NCI-H1694 treated with DMSO at 0.1 percent for 48 hours (cell line): ENCODE measurements at regions not wholly inside any gene's neighbourhood (a gene's known extent, or its start where the extent isn't known, plus 50 kb on each side); places are given as distances from the start of the nearest gene placed in this dataset.

Experiments used
- DNase-seq: peaks from one replicate; lab custom pipeline; 2025; lab: John Stamatoyannopoulos, UW

GRCh38 chr3:36269274-36269673 is 111.0 kb upstream of the STAC start:
- no peak for DNase-seq

DNA sequence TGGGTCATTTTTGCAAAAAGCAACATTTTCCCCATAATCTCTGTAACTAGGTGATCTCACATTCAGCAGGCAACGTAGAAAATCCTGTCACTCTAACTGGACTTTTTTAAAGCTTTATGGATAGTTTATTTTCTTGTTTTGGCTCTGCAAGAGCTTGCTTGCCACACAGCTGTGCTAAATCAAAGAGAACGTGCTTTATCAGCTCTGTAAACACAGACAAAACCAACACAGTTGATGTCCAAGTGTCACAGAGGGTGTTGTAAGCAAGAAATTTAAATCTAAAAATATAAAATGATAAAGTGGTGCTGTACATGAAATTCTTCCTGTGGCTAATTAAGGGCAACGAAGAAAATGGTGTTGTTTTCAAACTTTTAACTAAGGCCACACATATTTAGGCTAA is 97.5 kb upstream of the STAC start:
- no peak for DNase-seq

DNA sequence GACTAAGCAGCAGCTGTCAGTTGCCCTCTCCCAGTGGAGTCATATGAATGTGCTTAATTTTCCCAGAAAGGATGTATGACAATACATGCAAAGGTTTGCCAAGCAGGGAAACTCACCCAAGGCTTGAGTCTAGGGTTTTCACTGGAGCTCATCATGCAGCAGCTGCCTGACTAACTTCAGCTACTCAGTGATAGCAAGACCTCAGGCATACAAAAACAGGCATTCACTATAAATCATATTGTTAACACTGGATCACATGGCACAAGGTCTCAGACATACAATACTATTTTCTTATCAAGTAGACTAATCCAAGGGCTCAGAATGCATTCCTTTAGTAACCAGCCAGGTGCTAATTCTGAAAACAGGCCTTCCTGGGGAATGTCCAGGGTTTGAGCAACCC is 85.0 kb upstream of the STAC start:
- no peak for DNase-seq

GRCh38 chr3:36297195-36297594 is 83.1 kb upstream of the STAC start:
- no peak for DNase-seq

DNA sequence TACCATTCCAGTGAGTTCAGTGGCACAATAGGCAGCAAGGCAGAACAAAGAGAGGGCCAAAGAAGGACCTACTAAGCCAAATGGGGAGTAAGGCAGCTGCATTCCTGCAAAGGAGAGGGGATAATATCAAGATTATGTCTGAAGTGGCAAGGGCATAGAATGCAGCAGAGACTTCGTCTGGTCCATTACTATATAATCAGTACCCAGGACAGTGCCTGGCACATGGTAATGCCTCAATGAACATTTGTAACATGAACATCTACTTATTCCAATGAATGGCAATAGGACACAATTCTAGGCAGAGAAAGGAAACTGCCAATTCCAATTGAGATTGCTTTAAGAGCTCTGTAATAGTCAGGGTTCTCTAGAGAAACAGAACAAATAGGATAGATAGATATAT is 82.1 kb upstream of the STAC start:
- no peak for DNase-seq

GRCh38 chr3:36302158-36302509 is 78.2 kb upstream of the STAC start:
- DNase-seq: no peak

DNA sequence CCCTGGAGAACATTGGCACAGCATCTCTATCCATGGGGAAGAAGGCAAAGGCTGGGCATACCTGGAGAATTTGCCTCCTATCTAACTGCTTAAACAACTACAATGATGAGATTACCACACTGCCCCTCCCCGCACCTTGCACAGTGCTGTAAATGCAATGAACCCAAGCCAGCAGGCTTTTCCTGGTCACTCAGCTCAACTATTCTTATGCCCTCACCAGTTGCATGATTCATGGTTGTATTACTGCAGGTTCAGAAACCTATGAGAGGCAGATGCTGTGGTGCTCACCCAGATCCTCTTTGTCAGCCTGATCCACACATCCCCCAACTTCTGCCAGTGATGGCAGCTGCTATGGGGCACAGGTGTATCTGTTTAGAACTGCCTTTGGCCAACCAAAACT is 77.7 kb upstream of the STAC start:
- DNase-seq: no peak

DNA sequence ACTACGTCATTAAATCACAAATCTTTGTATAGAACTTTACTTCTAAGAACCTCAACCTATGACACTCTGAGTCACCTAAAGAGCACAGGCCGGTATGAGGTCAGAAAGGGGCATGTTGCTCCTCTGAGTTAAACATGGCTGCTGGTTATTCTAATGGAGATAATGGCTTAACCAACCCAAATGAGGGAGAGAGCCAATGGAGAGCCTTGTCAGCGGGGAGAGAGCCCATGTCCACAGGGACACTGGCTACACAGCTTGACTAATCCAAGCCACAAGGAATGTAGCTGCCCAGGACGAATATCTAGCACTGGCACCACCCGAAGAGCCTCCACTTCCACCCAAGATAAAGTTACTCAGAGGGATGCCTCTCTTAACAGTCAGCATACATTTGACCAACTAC is 77.0 kb upstream of the STAC start:
- no peak for DNase-seq

GRCh38 chr3:36305929-36306520 is 74.3 kb upstream of the STAC start:
- no peak for DNase-seq

- no peak for DNase-seq
Observed at GRCh38 chr3:36309092-36309491, 71.2 kb upstream of the STAC start.

DNA sequence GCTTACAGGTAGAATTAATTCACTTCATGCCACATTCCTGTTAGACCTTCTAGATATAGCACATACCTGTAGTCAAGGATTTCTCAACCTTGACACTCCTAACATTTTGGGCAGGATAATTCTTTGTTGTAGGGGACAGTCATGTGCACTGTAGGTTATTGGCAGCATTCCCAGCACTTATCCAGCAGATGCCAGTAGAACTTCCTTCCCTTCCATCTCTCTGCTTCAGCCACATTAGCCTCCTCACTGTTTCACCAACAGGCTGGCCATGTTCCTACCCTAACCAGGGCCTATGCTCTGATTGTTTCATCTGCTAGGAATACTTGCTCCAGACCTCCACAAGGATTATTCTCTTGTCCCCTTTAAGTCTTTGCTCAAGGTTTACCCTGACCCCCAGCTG is 68.0 kb upstream of the STAC start:
- DNase-seq: no peak

DNA sequence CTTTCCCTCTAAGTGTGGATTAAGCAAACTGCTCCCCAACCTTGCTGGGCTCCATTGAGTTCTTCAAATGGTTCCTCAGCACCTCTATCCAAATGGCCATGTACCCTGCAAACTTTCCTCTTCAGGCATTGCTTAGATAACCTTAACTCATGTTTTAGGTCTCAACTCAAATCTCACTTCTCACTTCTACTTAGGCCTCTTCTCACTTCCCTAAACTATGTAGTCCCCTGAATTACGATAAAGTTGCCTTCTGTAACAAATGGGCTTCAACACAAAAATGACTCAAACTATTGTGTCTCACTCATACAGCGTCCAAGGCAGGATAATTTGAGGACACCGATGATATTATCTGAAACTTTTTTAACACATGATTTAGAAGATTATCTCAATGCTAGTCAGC is 62.4 kb upstream of the STAC start:
- no peak for DNase-seq

DNA sequence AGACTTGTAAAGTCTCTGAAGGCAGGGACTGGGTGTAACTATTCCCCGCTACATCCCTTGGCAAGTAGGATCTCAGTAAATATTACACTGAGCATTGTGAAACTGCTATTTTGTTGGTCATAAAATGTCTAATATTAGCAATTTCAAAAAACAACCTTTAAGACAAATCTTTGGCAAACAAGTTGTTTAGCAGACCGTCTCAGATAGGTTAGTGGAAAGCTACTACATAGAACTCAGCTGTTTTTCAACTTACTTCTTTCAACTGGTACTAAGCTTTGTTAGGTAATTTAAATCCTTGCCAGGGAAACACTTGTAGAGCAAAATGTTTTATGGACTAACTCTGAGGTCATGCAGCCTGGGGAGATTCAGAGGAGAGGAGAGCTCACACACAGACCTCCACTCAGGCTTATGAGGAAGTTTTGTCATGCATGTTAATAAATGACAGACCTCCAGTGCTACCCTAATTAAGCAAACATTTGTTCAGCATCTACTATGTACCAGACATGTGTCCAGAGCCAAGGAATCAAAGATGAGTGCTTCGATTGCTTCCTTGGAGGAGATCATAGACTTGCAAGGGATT is 61.6 kb upstream of the STAC start:
- no peak for DNase-seq

- no peak for DNase-seq
Observed at GRCh38 chr3:36319680-36320079, 60.6 kb upstream of the STAC start.
